ENCODE measurements at regions not wholly inside any gene's neighbourhood (a gene's known extent, or its start where the extent isn't known, plus 50 kb on each side); places are given as distances from the start of the nearest gene placed in this dataset.

- TF ChIP-seq ZNF839 (CRISPR knock-in tag; IDR thresholded peaks at IDR 0.05; ENCODE audit: borderline replicate concordance) (no peak), ZC3H4 (CRISPR knock-in tag; IDR thresholded peaks at IDR 0.05; ENCODE audit: borderline replicate concordance) (no peak), ZHX1 (CRISPR knock-in tag; IDR thresholded peaks at IDR 0.05; ENCODE audit: low read depth) (no peak), ZNF800 (CRISPR knock-in tag; IDR thresholded peaks at IDR 0.05) (no peak), ZNF264 (CRISPR knock-in tag; IDR thresholded peaks at IDR 0.05) (no peak), SMYD3 (CRISPR knock-in tag; IDR thresholded peaks at IDR 0.05) (no peak), JDP2 (CRISPR knock-in tag; IDR thresholded peaks at IDR 0.05; ENCODE audit: borderline replicate concordance) (no peak), DNMT1 (CRISPR knock-in tag; IDR thresholded peaks at IDR 0.05) (no peak)
- TF ChIP-seq, protein P1, sequence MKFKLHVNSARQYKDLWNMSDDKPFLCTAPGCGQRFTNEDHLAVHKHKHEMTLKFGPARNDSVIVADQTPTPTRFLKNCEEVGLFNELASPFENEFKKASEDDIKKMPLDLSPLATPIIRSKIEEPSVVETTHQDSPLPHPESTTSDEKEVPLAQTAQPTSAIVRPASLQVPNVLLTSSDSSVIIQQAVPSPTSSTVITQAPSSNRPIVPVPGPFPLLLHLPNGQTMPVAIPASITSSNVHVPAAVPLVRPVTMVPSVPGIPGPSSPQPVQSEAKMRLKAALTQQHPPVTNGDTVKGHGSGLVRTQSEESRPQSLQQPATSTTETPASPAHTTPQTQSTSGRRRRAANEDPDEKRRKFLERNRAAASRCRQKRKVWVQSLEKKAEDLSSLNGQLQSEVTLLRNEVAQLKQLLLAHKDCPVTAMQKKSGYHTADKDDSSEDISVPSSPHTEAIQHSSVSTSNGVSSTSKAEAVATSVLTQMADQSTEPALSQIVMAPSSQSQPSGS (CRISPR knock-in tag; IDR thresholded peaks at IDR 0.05): no peak
Observed at GRCh38 chr4:62683799-62684566, 1483.9 kb downstream of the ADGRL3 start (continued).

Data from HepG2 (cell line).